Caco-2 (cell line): ENCODE measurements at regions not wholly inside any gene's neighbourhood (a gene's known extent, or its start where the extent isn't known, plus 50 kb on each side); places are given as distances from the start of the nearest gene placed in this dataset.

ENCODE experiments used
- BruUV-seq: library from RNA; stranded (reverse); fragments of 400-500 nt; replicated peaks from 2 replicates; lab custom pipeline; 2021; lab: Mats Ljungman, UMichigan
- CTCF ChIA-PET: fragments of 300-600 bp; sonication (Branson Sonifier 250); formaldehyde crosslinking; loops from one replicate; lab custom pipeline; 2022; ENCODE audit warnings: antibody characterized with exemption; lab: Charles Lee
- POLR2A ChIA-PET: fragments of 300-600 bp; sonication (Branson Sonifier 250); formaldehyde crosslinking; loops from one replicate; lab custom pipeline; 2022; ENCODE audit warnings: antibody characterized with exemption; lab: Charles Lee
- DNase-seq, 2 experiments: peaks; one replicate each; pipeline versions ENCODE4 v3.0.0 to v3.0.0-alpha.2; 2020 to 2022
- H3K27me3 ChIP-seq: replicated peaks from 2 replicates; pipeline ENCODE4 v1.6.0; 2011; ENCODE audit warnings: low read length; ENCODE audit not compliant: control insufficient read depth, insufficient read depth
- H3K36me3 ChIP-seq: 2 replicates; pipeline ENCODE4 v1.5.1; 2011; ENCODE audit warnings: low read length; ENCODE audit not compliant: control insufficient read depth, insufficient read depth
- H3K4me1 ChIP-seq: fragments of 250-450 bp; sonication (Bioruptor Pico); 2 replicates; pipeline ENCODE4 v1.5.1; 2020; ENCODE audit warnings: mild to moderate bottlenecking
- H3K4me3 ChIP-seq: 2 replicates; pipeline ENCODE4 v1.5.1; 2011; ENCODE audit warnings: low read depth, mild to moderate bottlenecking, control low read depth, low read length
- H3K9me3 ChIP-seq: fragments of 250-450 bp; sonication (Bioruptor Pico); 2 replicates; pipeline ENCODE4 v1.5.1; 2020; ENCODE audit warnings: mild to moderate bottlenecking, moderate library complexity
- H3K27ac Mint-ChIP-seq: one replicate; pipeline ENCODE4 v1.8.0; 2022; ENCODE audit warnings: mixed read lengths; ENCODE audit not compliant: unreplicated experiment
- H3K27me3 Mint-ChIP-seq: one replicate; pipeline ENCODE4 v1.8.0; 2022; ENCODE audit warnings: mixed read lengths; ENCODE audit not compliant: insufficient read depth, unreplicated experiment
- H3K36me3 Mint-ChIP-seq: one replicate; pipeline ENCODE4 v1.8.0; 2022; ENCODE audit warnings: mild to moderate bottlenecking, mixed read lengths; ENCODE audit not compliant: insufficient read depth, unreplicated experiment
- H3K4me1 Mint-ChIP-seq: one replicate; pipeline ENCODE4 v1.8.0; 2022; ENCODE audit warnings: low read depth, mixed read lengths; ENCODE audit not compliant: unreplicated experiment
- H3K4me3 Mint-ChIP-seq: one replicate; pipeline ENCODE4 v1.8.0; 2022; ENCODE audit warnings: mild to moderate bottlenecking, moderate library complexity, mixed read lengths; ENCODE audit not compliant: unreplicated experiment
- H3K9me3 Mint-ChIP-seq: one replicate; pipeline ENCODE4 v1.8.0; 2022; ENCODE audit warnings: mixed read lengths; ENCODE audit not compliant: unreplicated experiment
- CTCF ChIP-seq, 2 experiments: fragments of 200-600 bp in 1 of 2; IDR thresholded peaks; 1 replicate in 1 of 2; 2 replicates in 1 of 2; pipeline versions ENCODE4 v1.5.1 to v1.8.0; 2011 to 2022; ENCODE audit warnings: antibody characterized with exemption in 1 of 2, control low read depth in 1 of 2, inconsistent platforms in 1 of 2, low read depth in 1 of 2, low read length in 1 of 2, mild to moderate bottlenecking in 1 of 2, moderate library complexity in 1 of 2; ENCODE audit not compliant: insufficient read depth in 1 of 2, severe bottlenecking in 1 of 2, unreplicated experiment in 1 of 2
- intact Hi-C: fragments of 100-400 bp; cut with micrococcal nuclease; formaldehyde crosslinking; loops from one replicate; pipeline ENCODE4 v1.10.0; 2022; ENCODE audit not compliant: unreplicated experiment

DNA sequence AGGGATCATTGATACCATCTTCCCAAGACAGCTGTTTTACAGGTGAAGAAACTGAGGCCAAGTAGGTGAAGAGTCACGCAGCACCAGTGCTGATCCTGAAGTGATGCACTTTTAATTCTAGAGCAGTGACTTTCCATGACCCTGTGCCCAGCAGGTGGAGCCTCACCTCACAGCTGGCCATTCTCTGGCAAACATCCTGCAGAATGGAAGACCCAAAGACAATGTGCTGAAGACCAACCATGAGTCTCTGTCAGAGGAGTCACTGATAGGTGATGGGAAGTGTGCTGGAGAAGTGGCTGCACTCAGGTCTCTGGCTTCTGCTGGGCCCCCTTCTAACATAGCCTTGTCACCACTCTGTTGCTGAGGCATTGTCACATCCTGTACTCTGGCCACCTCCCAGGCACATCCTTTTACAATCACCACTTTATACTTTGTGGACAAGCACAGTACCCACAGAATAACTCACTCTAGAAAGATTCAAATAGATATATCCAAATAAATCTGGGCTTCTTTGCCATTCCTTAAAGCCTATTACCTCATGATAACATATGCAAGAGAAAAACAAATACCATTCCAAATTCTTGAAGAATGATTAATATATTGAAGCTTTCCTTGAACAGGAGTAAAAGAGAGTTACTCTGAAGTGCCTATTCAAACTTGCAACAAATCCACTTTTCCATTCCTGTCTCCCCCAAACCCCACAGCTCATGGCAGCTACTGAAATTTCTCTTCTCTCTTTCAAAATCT, 64.1 kb upstream of the SCOC start:
- ChIA-PET POLR2A (no interaction called here), CTCF (interaction anchor here (1.7 kb wide), 1 partner anchor 17 kb away, joined by 8 read pairs; no protein-coding TSS in a partner anchor)
- Mint-ChIP-seq H3K4me3 (no peak overlapping the region), H3K4me1 (peaks cover 9% of the 10 kb centered on the region), H3K27me3 (no peaks in the 10 kb centered on the region), H3K9me3 (no peaks in the 10 kb centered on the region), H3K27ac (no peak overlapping the region), H3K36me3 (no peaks in the 10 kb centered on the region)
- H3K9me3 ChIP-seq: no peaks in the 10 kb centered on the region
- H3K36me3 ChIP-seq: no peaks in the 10 kb centered on the region
- BruUV-seq: no TSS peak
- H3K4me1 ChIP-seq: 0 out of 2 replicates have a peak, but pooled peaks cover 5% of the 10 kb centered on the region
- DNase-seq: peak in 1 of 2 experiments; percentile 26
- peak; percentile 14 to 36 for TF ChIP-seq CTCF (IDR thresholded peaks at IDR 0.05; ENCODE audit: insufficient read depth in 1 of 2, low read depth in 1 of 2, low read length in 1 of 2, severe bottlenecking in 1 of 2, unreplicated experiment in 1 of 2)
- H3K4me3 ChIP-seq: no peak overlapping the region
- no peaks in the 10 kb centered on the region; the same call in 1 of the 2 replicates for H3K27me3 ChIP-seq
- intact Hi-C loops: loop anchor here (1.0 kb wide), 1 partner anchor 17 kb away; no protein-coding TSS in a partner anchor

DNA sequence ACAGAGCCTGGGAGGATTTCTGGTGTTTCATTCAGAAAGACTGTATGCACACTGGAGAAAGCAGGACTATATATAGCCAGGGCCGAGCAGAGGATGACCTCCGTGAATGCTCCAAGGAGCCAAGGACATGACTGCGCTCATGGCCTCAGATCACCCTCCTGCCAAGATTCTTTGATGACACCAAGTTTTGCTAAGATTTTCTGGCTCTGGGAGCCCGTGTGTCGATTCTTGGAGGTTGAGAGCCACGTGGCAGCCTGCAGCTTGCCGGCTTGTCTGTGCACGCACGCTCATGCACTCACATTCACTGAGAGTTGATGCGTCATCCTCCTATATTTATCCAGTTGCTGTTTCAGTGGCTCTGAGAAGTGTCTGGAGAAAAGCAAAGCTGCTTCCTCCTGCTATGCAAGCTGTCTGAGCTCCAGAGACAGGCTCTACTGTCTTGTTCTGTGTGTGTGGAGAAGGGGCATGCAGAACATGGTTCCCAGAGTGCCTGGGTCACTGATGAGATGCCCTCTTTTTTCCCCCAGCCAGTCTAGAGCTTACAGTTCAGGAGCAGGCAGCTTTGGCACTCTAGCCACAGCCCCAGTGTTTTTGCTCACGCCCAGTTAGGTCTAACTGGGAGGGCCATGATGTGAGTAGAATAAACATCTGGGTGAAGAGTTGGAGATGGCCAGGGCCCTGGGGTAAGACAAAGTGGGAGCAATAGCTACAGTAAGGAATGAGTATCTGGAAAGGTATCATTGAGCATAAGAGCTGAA, 64.9 kb upstream of the SCOC start:
- ChIA-PET CTCF (interaction anchor here (1.7 kb wide), 1 partner anchor 18 kb away, joined by 8 read pairs; no protein-coding TSS in a partner anchor), POLR2A (no interaction called here)
- Mint-ChIP-seq H3K4me3 (no peak overlapping the region), H3K27me3 (no peaks in the 10 kb centered on the region), H3K9me3 (no peaks in the 10 kb centered on the region), H3K27ac (no peak overlapping the region), H3K4me1 (peaks cover 9% of the 10 kb centered on the region), H3K36me3 (no peaks in the 10 kb centered on the region)
- Histone ChIP-seq H3K4me3 (no peak overlapping the region), H3K36me3 (no peaks in the 10 kb centered on the region), H3K9me3 (no peaks in the 10 kb centered on the region), H3K4me1 (0 out of 2 replicates have a peak, but pooled peaks cover 5% of the 10 kb centered on the region), H3K27me3 (no peaks in the 10 kb centered on the region; the same call in 1 of the 2 replicates)
- no peak for TF ChIP-seq CTCF (IDR thresholded peaks at IDR 0.05; ENCODE audit: insufficient read depth in 1 of 2, low read depth in 1 of 2, low read length in 1 of 2, severe bottlenecking in 1 of 2, unreplicated experiment in 1 of 2)
- DNase-seq: no peak
- intact Hi-C loops: loop anchor here (1.0 kb wide), 1 partner anchor 18 kb away; no protein-coding TSS in a partner anchor
- BruUV-seq: no TSS peak

DNA sequence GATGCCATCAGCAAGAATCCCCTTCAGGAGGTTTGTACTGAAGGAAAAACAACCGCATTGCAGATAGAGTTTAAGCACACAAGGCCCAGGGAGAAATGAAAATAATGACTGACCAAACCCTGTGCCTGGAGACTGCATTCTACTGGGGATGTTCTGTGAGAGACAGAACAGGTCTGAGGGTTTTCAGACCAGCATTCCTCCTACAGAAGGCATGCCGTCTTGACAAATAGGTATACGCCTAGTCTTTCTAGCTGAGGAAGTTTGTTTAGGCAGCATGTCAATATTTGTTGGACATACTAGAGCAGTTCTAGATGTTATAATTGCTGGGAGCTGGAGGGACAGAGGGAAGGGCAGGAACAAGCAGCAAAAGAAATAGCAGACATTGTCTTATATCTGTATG, 68.4 kb upstream of the SCOC start:
- intact Hi-C loops: no loop called here
- no peak for TF ChIP-seq CTCF (IDR thresholded peaks at IDR 0.05; ENCODE audit: insufficient read depth in 1 of 2, low read depth in 1 of 2, low read length in 1 of 2, severe bottlenecking in 1 of 2, unreplicated experiment in 1 of 2)
- H3K9me3 Mint-ChIP-seq: no peaks in the 10 kb centered on the region

More for the DNA sequence above, 68.4 kb upstream of the SCOC start:
- Mint-ChIP-seq H3K4me3 (no peak overlapping the region), H3K36me3 (no peaks in the 10 kb centered on the region), H3K27me3 (no peaks in the 10 kb centered on the region), H3K4me1 (peaks cover 9% of the 10 kb centered on the region), H3K27ac (no peak overlapping the region)
- Histone ChIP-seq H3K4me3 (no peak overlapping the region), H3K4me1 (0 out of 2 replicates have a peak, but pooled peaks cover 5% of the 10 kb centered on the region), H3K27me3 (no peaks in the 10 kb centered on the region; the same call in 1 of the 2 replicates), H3K9me3 (no peaks in the 10 kb centered on the region), H3K36me3 (no peaks in the 10 kb centered on the region)
- POLR2A ChIA-PET: no interaction called here
- CTCF ChIA-PET: interaction anchor here (0.9 to 1.5 kb wide), 2 partner anchors 21 to 25 kb away, joined by 4 to 5 read pairs; no protein-coding TSS in a partner anchor
- peak; percentile 41 to 44 for DNase-seq
- no TSS peak for BruUV-seq
